Effector CD8-positive, alpha-beta T cell (primary cell): ENCODE measurements at regions not wholly inside any gene's neighbourhood (a gene's known extent, or its start where the extent isn't known, plus 50 kb on each side); places are given as distances from the start of the nearest gene placed in this dataset.
"Not testable (repeated sequence)": the region's sequence is repeated elsewhere in the genome, so short reads cannot be mapped to it uniquely, and the experiment has no call there.

Experiments
- DNase-seq: peaks from one replicate; lab custom pipeline; 2025; lab: John Stamatoyannopoulos, UW

DNA sequence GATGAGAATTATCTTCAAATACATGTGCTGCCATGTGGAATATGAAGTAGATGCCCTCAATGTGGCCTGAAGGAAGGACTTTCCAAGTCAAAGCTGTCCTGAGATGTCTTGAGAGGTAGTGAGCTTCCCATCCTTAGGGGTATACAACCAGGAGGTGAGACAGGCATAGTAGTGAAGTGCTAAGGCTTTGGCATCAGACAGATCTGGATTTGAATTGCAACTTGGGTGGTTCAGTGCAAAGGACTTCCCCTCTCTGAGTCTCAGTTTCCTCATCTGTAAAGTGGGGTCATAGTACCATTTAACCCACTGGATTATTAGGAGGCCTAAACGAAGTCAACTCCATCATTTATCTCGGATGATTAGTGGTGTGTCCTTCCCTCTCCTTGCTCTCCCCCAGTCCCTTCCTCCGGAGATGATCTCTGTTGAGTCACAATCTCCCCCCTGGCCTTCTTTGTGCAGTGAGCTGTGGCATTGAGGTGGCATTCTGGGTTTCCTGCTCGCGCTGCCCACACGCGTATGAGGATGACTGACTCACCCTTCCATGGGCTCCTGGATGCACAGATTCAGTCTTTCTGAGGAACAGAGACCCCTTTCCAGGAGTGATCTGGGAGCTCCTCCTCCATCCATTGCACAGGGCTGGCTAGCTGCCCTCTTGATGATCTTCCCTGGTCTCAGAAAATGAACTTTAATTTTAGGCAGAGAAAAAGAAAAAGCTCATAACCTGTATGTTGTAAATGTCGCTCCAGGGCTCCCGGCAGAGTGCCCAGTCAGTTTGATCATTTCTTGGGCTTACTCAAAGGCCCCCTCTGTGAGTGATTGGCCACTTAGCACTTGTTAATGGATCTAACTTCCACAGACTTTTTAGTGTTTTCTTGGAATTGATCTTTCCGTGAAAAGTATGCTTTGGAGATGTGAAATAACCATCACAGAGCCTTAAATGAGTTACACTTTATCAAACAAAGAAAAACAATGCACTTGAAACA lies 354.6 kb downstream of the PTPRU start:
- DNase-seq = no peak

DNA sequence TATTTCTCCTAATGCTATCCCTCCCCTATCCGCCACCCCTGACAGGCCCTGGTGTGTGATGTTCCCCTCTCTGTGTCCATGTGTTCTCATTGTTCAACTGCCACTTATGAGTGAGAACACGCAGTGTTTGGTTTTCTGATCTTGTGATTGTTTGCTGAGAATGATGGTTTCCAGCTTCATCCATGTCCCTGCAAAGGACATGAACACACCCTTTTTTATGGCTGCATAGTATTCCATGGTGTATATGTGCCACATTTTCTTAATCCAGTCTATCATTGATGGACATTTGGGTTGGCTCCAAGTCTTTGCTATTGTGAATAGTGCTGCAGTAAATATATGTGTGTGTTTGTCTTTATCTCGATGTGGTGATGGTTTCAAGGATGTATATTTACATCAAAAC lies 353.4 kb downstream of the PTPRU start:
- not testable (repeated sequence) for DNase-seq

DNA sequence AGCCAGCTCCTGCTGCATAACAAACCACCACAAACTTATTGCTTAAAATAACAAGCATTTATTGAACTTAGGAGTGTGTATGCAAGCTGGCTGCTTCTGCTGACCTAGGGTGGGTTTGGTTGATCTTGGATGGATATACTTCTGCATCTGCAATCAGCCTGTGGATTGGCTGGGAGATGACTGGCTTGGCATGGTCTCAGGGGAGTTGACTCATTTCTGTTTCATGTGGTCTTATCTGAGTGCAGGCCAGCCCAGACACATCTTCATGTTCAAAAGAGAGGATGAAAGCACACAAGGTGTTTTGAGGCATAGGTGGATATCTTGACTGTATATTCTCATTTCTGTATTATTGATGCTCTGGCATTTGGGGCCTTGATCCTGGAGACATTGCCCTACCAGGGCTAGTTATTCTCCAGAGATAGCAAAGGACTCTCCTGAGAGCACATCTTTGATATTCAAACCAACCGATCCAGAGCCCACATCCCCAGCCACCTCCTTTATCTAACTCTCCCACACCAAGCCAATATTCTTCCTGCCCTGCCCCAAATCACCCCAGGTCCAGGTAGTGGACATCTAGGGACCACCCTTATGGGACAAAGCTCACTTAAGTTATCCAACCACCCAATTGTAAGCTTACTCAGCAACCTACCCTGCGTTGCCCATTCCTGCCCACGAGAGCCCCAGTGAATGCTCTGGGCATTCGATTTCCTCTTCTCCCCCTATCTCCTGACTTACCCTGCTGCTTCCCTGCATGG lies 350.8 kb downstream of the PTPRU start:
- DNase-seq = no peak

DNA sequence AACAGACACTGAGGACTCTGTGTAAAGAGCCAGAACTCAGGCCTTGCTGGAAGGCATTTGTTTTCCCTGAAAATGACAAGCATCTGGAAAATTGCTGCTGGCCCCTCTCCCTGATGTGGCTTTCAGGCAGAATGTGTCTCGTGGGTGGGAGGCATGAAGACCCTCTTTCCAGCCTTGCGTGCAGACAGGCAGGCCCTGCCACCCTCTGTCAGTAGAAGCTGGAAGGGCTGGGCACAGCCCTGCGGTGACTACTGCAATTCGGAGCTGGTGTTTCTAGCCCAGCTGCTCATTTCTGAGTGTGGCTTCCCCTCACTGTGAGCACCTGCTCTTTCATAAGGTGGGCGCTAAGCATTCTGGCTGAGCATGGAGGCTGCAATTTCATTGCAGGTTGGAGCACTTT lies 349.9 kb downstream of the PTPRU start:
- no peak for DNase-seq

DNA sequence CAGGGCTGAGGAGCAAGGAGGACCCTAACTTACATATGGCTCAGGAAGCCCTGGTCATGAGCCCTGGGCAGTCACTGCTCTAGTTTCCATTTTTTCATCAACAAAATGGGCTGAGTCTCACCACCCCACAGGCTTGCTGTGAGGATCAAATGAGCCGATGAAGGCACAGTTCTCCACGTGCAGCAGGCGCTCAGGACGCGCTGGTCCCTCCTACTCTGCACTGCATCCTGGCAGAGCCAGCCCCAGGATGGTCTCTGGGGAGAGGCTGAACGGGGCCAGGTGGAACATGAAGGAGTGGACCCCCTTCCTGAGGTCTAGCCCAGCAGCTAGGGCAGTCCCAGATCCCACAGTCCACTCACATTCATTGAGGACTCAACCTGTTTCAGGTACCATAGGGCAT lies 349.3 kb downstream of the PTPRU start:
- DNase-seq = no peak

DNA sequence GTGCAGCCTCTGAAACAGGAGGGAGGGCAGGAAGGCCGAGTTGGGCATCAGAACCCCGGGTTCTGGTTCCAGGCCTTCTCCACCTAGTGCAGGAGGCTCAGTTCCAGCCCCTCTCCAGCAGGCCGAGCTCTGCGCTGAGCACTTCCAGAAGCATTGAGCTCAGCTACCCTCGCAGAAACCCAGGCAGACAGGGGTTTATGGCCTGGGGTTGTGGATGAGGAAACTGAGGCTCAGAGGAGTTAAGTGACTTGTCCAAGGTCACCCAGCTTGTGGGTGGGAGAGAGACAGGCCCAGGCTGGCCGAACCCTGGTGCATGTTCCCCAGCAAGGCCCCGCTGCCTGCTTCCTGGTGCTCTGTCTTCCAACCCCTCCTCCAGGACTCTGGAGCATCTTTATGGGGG lies 348.9 kb downstream of the PTPRU start:
- DNase-seq = no peak

DNA sequence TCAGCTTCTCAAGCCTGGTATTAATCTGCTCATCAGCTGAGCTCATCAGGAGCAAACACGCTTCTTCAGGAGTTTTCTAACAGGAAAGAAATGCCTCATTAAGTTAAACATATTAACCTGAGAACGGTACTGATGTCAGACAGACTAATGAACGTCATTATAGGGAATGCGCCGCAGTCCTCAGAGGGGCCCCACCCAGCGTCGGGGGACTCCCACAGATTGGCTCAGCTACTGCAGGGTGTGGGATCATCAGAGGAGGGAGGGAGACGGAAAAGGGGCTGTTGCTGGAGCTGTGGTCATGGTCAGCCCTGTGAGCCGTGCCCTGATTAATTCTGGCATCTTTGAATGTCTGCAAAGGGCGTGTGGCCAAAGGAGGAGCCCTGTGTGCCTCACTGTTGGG lies 348.5 kb downstream of the PTPRU start:
- DNase-seq = no peak

DNA sequence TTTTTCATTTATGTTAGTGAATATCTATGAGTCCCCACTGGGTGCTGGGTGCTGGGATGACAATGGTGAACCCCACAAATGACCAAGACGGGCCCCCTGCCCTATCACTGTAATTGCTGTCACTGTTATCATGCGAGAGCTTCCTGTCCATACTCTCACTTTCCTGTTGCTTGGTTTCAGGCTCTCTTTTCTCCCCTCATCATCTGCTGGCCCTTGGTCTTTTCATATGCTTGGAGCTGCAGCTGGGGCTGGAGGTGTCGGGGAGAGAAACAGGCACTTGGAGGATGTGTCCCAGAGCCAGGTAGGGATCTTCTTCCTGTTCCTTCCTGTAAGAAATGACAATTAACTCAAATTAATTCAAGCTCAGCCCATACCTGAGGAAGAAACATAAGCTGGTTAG lies 348.0 kb downstream of the PTPRU start:
- DNase-seq = no peak

DNA sequence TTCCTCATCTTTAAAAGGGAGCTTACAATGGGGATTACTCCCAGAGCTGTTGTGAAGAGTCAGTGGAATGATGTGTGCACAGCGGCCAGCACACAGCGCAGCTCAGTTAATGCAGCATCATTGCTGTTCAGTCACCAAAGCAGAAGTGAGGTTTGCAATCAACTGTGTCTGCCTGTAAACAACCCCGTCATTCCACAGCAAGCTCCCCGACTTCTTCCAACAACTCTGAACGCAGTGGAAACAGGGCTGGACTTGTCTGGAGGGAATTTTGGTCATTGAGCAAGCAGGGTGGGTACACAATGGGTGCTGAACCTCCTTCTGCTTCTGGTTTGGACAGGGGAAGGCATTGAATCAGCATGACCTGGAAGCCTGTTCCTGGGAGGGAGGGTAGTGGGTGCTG lies 347.4 kb downstream of the PTPRU start:
- no peak for DNase-seq

DNA sequence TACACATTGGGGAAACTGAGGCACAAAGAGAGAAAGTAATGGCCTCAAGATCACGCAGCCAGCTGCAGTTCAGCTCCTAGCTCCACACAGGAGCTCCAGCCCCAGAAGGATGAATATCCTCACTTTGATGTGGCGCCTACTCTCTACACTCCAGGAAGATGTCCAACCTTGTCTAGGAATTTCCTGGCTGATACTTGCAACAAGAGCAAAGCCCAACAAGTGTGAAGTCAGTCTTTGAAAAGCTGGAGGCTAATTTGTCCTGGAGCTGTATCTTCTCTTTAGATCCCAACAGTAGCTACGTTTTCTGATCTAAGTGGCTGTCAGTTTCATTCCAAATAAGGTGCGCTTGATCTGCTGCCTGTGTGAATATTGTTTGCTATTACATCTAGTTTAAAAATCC lies 344.9 kb downstream of the PTPRU start:
- DNase-seq = no peak

DNA sequence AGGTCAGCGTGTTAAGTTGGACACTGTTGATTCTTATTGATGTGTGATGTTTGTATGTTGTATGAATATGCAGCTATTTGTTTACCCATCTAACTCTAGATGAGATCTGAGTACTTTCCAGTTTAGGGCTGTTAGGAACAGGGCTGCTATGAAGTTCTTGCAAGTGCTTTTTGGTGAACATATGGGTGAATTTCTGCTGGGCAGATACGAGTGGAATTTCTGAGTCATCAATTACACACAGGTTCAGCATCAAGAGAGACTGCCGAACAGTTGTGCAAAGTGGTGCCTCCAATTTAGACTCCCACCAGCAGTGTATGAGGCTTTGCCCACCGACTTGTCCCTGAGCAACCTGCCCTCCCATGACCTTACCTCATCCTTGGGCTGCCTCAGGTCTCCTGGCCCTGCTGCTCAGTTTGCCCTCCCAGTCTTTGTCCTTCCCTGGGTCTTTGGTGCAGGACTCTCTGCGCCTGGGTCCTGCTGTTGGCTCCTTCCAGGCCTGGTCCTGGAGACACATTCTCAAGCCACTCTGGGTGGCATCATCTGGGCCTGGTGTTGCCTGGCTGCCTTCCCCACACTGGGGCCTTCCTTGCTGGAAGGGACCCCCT lies 343.6 kb downstream of the PTPRU start:
- no peak for DNase-seq

DNA sequence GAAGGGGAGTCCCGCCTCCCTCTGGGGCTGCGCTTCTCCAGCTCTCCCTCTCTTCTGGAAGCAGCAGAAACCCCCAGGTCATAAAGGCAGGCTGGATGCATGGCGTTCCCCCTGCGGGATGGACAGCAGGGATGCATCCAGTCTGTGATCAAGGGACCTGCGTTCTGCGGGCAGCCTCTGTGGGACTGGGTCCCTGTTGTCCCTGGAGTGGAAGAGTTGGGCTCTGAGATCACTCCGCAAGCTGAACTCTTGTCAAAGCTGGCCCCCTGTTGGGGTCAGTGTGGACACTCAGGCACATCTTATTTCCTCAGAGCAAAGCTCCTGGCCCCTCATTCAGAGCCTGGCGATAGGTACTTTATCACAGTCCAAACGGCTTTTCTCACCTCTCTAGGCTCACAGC lies 341.2 kb downstream of the PTPRU start:
- DNase-seq = no peak

DNA sequence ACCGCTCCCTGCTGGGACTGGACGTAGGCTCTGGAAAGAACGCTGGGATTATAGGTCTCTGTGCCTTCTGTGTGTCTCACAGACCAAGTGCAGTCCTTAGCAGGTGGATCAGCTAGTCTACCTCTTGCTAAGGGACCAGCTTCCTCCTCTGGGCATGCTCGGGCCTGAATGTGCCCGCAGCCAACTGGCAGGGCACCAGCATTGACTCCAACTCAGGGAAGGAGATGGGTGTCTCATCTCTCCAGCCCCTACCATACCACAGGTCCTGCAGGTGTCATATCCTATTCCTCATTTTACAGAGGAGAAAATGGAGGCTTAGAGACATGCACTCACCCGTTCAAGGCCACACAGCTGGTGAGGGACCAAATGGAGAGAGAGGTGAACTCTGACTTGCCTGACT lies 340.2 kb downstream of the PTPRU start:
- no peak for DNase-seq

DNA sequence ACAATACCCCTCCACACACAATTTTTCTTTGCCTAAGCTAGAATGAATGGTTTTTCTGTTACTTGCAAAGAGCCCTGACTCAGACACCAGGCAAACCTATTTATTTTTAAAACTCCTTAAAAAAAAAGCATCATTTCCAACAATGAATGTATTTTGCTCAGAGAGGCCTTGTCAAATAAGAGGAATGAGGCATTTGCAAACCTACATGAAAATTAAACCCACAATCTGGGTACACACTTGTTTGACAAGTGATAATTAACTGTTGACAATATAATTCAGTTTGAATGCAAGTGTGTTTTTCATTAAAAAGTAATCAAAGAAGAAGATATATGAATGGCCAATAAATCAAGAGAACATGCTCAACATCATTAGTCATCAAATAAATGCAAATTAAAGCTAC lies 339.5 kb downstream of the PTPRU start:
- DNase-seq = no peak

DNA sequence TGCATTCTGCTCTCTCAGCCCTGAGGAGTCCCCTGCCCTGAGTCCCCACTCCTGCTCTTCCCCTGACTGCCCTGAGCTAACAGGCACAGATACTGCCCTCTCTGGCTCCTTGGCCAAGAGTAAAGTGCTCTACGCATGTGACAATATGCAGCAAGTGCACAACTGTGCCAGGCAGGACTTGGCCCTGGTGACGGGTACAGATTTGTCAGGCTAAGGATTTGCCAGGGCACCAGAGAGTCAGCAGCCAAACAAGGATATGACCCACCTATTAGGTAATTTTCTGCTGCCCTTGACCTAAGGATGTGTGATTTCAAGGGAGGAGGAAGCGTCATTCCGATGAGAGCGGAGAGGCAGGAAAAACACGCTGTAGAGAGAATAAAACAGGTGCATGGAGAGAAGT lies 339.0 kb downstream of the PTPRU start:
- no peak for DNase-seq

DNA sequence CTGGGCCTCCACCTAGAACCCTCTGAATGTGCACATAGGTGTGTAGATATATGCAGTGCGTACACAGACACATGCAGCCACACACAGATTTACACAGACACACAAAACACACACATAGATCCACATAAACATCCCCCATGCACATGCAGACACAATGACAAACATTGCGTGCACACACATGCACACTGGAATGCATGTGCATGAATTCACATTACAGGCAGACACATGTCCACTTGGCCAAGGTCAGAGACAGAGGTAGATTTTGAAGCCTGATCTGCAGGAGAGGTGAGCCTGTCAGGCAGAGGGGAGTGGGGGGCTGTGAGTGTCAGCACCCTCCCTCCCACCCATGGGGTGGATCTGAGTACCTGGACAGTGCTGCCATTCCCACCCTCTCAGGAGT lies 338.5 kb downstream of the PTPRU start:
- no peak for DNase-seq

DNA sequence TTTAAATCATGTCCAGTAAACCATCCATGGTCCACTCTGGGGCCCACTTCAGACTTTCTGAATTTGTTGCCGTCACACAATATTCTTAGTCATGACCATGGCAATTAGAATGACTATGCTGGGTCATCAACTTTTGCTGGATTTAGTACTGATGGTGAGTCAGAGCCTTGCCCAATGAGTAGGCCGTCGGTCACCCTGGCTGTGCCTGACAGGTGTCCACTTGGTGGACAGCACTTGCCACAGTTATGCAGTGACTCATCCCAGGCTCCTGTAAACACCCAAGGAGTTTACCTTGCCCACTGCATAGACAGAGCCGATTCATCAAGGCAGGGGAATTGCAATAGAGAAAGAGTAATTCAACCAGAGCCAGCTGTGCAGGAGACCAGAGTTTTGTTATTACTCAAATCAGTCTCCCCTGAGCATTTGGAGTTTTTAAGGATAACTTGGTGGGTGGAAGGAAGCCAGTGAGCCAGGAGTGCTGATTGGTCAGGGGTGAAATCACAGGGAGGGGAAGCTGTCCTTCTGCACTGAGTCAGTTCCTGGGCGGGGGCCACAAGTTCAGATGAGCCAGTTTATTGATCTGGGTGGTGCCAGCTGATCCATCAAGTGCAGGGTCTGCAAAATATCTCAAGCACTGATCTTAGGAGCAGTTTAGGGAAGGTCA lies 333.8 kb downstream of the PTPRU start:
- DNase-seq = no peak

DNA sequence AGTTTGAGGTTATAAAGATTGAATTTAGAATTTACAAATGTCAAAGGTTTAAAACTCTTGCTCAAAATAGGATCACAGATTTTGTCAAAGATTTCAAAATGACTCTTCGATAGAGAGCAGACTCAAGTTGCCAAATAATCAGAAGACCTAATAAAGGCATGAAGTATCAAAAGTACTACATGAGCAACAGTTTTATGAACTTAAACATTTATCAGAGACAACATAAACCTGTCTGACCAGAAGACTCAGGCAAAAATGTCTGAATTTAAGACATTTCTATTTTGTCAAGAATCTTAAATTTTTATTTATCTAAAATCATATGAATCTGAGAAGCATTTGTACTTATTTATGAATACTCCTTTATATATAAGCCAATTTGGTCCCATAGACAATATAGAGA lies 330.9 kb downstream of the PTPRU start:
- no peak for DNase-seq

DNA sequence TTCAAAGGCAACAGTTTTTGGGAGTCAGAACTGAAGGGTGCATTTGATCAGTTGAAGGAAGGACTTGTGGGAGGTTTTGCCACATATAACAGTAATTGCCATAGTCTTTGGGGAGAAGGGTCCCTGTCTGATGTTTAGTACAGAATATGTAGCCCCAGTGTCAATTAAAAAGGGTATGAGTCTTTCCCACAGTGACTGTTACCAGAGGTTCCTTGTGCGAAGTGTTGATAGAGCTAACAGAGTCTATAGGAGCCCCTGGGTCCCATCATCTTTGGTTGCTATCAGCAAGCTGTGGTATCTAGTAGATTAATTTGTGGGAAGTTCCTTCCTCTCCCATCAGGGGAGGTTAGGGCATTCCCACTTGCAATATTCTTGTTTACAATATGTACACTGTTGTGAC lies 329.2 kb downstream of the PTPRU start:
- no peak for DNase-seq

DNA sequence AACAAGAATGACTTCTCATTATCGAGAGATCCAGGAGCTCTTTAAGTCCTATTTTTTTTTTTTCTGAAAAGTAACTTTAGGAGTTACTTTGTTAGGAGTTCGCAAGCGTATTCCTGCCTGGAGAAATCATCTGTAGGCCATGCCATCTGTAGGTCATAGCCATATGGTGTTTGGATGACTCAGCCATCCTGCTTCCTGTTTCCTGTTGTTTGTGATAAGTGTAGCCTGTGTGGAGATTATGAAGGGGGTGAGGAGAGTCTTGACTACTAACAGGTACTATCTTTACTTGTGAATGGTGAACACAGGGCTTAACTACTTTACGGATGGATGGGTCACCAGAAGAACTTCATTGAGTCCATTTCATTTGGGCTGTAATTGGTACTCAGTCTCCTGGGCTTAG lies 327.2 kb downstream of the PTPRU start:
- DNase-seq = no peak

DNA sequence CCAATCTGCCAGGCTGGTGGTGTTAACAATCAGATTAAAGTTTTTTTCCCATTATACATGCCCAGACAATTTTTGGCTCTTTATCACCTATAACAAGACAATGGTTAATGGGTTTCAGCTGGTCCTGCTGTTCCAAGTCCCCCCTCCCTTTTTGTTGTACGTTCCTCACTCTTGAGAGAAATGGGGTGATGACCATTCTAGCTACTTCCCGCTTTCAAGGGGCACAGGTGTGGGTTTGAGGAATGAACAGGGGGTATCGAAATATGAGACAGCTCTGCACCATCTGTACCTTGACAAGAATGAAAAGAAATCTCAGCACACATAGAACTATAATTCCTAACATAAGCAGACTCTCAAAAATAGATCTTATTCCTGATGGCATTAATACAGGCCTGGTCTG lies 326.8 kb downstream of the PTPRU start:
- DNase-seq = no peak

DNA sequence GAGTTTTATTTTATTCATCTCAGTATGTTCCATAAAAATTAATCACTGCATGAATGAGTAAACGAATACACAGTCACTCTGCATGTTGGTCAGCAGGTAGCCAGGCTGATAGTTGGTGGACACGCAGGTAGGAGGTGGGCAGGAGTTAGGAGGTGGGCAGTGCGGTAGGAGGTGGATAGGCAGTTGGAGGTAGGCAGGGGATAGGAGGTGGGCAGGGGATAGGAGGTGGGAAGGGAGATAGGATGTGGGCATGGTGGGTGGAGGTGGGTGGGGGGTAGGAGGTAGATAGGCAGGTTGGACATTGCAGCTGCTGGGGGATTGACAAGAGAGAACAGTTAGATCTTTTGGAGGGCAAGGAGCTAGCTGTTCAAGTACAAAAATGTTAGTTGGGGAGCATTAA lies 322.7 kb downstream of the PTPRU start:
- no peak for DNase-seq
